Kidney (tissue), 13 donors: ENCODE measurements at regions not wholly inside any gene's neighbourhood (a gene's known extent, or its start where the extent isn't known, plus 50 kb on each side); places are given as distances from the start of the nearest gene placed in this dataset.
A peak's percentile ranks its signal among the peaks of the same experiment; 100 is the strongest.

Experiments used
- DNase-seq, 5 donors: peaks; one replicate each; pipeline ENCODE4 v3.0.0-alpha.2; 2013 to 2020
- FAIRE-seq: peaks from 2 replicates; lab custom pipeline; 2012; peaks lifted over from hg19 to GRCh38; lab: Jason Lieb, UNC
- H3K27ac ChIP-seq, 2 donors: one replicate each; pipeline ENCODE4 v1.7.0; 2013; ENCODE audit warnings: low read depth in 2 of 2, low read length in 2 of 2, inconsistent platforms in 1 of 2
- H3K27me3 ChIP-seq: one replicate; pipeline ENCODE4 v1.7.1; 2013; ENCODE audit warnings: low read length, inconsistent platforms; ENCODE audit not compliant: control insufficient read depth, insufficient read depth
- H3K36me3 ChIP-seq, 3 donors: one replicate each; pipeline versions ENCODE4 v1.7.0 to v1.7.1; 2013; ENCODE audit warnings: low read length in 3 of 3, control low read depth in 1 of 3, inconsistent platforms in 1 of 3; ENCODE audit not compliant: insufficient read depth in 3 of 3, control insufficient read depth in 2 of 3
- H3K4me1 ChIP-seq, 3 donors: one replicate each; pipeline versions ENCODE4 v1.7.0 to v1.7.1; 2013; ENCODE audit warnings: low read length in 3 of 3, inconsistent platforms in 1 of 3, low read depth in 1 of 3; ENCODE audit not compliant: control insufficient read depth in 2 of 3, insufficient read depth in 2 of 3
- H3K4me3 ChIP-seq, 3 donors: one replicate each; pipeline versions ENCODE4 v1.7.0 to v1.8.1; 2013; ENCODE audit warnings: low read length in 3 of 3, control low read depth in 1 of 3, inconsistent platforms in 1 of 3
- H3K9ac ChIP-seq, 3 donors: one replicate each; pipeline versions ENCODE4 v1.7.0 to v1.7.1; 2013; ENCODE audit warnings: low read length in 3 of 3, control low read depth in 1 of 3, inconsistent platforms in 1 of 3
- H3K9me3 ChIP-seq, 3 donors: one replicate each; pipeline versions ENCODE4 v1.7.0 to v1.7.1; 2013; ENCODE audit warnings: low read length in 3 of 3, control low read depth in 1 of 3, inconsistent platforms in 1 of 3; ENCODE audit not compliant: control insufficient read depth in 2 of 3, insufficient read depth in 1 of 3
- CTCF ChIP-seq: IDR thresholded peaks from 3 replicates; pipeline ENCODE4 v1.5.1; 2012; ENCODE audit warnings: mild to moderate bottlenecking, moderate library complexity, borderline replicate concordance; ENCODE audit not compliant: insufficient read depth; ENCODE audit errors: extremely low read depth
- intact Hi-C: fragments of 100-400 bp; cut with DNase I; formaldehyde crosslinking; loops from one replicate; pipeline ENCODE4 v1.11.1; 2022
- donor health status: control.
- donor health status: control.
- donor health status: control.
- donor health status: control.
- donor health status: control.
- donor health status: DM: yes; HTN: yes; CAD: no.
- donor health status: Normal renal cell carcinoma (clear cell type).

- no peak for TF ChIP-seq CTCF
- Histone ChIP-seq H3K27ac (no peak overlapping the region), H3K27me3 (no peaks in the 10 kb centered on the region), H3K4me3 (no peak overlapping the region), H3K9ac (no peak overlapping the region), H3K9me3 (no peaks in the 10 kb centered on the region), H3K36me3 (no peaks in the 10 kb centered on the region), H3K4me1 (no peaks in the 10 kb centered on the region)
- FAIRE-seq (no peak), DNase-seq (no peak)
- intact Hi-C loops = no loop called here
These were observed 144.8 kb upstream of the CEP162 start for GRCh38 chr6:84372290-84372689.

GRCh38 chr6:84371681-84372080 lies 144.2 kb upstream of the CEP162 start:
- no peak overlapping the region for H3K4me3 ChIP-seq
- no peaks in the 10 kb centered on the region for H3K36me3 ChIP-seq
- H3K9me3 ChIP-seq = no peaks in the 10 kb centered on the region
- FAIRE-seq (no peak), DNase-seq (no peak)
- intact Hi-C loops = no loop called here
- no peaks in the 10 kb centered on the region for H3K27me3 ChIP-seq
- no peak overlapping the region for H3K9ac ChIP-seq
- no peak overlapping the region for H3K27ac ChIP-seq
- H3K4me1 ChIP-seq = no peaks in the 10 kb centered on the region
- TF ChIP-seq CTCF = no peak

- DNase-seq (peak in 2 of 5 donors; percentile 7 to 32), FAIRE-seq (no peak)
- H3K9ac ChIP-seq = no peak overlapping the region
- H3K27me3 ChIP-seq = no peaks in the 10 kb centered on the region
- H3K27ac ChIP-seq = no peak overlapping the region
- no peaks in the 10 kb centered on the region for H3K36me3 ChIP-seq
- H3K4me1 ChIP-seq = no peaks in the 10 kb centered on the region
- H3K9me3 ChIP-seq = peaks cover 0 to 2% (median 0%) of the 10 kb centered on the region in 3 donors
- no peak for TF ChIP-seq CTCF
- intact Hi-C loops = no loop called here
- no peak overlapping the region for H3K4me3 ChIP-seq
These were observed 134.9 kb upstream of the CEP162 start for GRCh38 chr6:84362193-84362821.
